Retinal pigment epithelial cell (primary cell): ENCODE measurements at regions not wholly inside any gene's neighbourhood (a gene's known extent, or its start where the extent isn't known, plus 50 kb on each side); places are given as distances from the start of the nearest gene placed in this dataset.

Experiments
- DNase-seq: peaks from one replicate; pipeline ENCODE4 v3.0.0-alpha.2; 2010; ENCODE audit warnings: low read depth
- H3K4me3 ChIP-seq: 2 replicates; pipeline ENCODE4 v1.5.1; 2011; ENCODE audit warnings: mild to moderate bottlenecking, low read length, control low read depth, moderate library complexity
- TF ChIP-seq, protein P1 (sequence below): conservative IDR thresholded peaks from 2 replicates; pipeline ENCODE4 v1.5.1; 2011; ENCODE audit warnings: low read depth, low read length, control low read depth, inconsistent platforms

DNA sequence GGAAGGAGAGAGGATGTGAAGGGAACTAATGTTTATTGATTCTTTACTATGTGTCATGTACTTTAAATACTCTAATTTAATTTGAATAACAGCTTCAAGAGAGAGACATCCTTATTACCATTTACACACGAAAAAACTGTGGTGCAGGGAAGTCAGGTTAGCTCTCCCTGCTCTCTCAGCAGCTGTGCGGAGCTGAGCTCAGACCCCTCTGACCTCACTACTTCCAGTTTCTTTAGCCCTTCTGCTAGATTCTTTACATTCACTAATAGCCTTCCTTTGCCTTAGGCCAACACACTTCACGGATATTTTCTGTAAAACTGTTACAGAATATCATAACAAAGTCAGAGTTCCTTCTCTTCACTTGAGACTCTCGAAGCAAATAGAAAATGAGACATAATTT is 131.3 kb upstream of the ARRDC3 start:
- no peak overlapping the region for H3K4me3 ChIP-seq
- no peak for DNase-seq
- TF ChIP-seq, protein P1, sequence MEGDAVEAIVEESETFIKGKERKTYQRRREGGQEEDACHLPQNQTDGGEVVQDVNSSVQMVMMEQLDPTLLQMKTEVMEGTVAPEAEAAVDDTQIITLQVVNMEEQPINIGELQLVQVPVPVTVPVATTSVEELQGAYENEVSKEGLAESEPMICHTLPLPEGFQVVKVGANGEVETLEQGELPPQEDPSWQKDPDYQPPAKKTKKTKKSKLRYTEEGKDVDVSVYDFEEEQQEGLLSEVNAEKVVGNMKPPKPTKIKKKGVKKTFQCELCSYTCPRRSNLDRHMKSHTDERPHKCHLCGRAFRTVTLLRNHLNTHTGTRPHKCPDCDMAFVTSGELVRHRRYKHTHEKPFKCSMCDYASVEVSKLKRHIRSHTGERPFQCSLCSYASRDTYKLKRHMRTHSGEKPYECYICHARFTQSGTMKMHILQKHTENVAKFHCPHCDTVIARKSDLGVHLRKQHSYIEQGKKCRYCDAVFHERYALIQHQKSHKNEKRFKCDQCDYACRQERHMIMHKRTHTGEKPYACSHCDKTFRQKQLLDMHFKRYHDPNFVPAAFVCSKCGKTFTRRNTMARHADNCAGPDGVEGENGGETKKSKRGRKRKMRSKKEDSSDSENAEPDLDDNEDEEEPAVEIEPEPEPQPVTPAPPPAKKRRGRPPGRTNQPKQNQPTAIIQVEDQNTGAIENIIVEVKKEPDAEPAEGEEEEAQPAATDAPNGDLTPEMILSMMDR: no peak

DNA sequence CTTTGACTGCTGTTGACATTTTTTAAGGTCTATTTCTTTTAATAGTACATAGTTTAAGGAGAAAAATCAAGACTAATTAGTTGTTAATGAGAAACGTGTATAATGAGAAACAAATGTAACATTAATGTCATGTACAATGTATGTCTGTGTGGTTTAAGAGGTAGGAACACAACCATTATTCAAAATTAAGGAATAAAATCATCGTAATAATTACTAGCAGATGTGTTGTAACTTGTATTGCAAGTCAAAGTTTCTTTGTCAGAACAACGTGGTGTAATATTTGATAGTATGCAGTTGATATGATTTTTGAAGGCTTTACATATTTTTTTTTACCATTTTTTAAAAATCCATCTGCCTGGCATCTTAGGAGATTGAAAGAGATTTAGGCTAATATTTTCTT is 120.2 kb upstream of the ARRDC3 start:
- no peak for DNase-seq
- H3K4me3 ChIP-seq: no peak overlapping the region
- TF ChIP-seq, protein P1: no peak

DNA sequence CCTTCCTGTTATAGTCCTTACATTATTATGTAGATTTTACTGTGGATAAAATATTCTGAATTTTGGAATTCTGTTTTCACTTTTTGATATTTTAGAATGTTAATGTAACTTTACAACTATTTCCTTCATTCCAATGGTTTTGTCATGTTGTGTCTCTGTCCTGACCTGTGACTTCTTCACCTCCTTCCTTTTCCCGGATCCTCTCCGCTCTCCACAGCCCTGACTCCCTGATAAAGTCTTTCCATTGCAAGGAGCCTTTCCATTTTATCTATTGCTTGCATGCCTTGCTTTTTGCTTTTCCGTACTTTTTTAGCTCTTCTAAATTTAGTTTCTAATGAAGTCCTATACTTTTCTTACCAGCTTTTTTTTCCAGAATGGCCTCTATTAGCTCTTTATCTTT is 117.6 kb upstream of the ARRDC3 start:
- TF ChIP-seq, protein P1: no peak
- no peak overlapping the region for H3K4me3 ChIP-seq
- no peak for DNase-seq

DNA sequence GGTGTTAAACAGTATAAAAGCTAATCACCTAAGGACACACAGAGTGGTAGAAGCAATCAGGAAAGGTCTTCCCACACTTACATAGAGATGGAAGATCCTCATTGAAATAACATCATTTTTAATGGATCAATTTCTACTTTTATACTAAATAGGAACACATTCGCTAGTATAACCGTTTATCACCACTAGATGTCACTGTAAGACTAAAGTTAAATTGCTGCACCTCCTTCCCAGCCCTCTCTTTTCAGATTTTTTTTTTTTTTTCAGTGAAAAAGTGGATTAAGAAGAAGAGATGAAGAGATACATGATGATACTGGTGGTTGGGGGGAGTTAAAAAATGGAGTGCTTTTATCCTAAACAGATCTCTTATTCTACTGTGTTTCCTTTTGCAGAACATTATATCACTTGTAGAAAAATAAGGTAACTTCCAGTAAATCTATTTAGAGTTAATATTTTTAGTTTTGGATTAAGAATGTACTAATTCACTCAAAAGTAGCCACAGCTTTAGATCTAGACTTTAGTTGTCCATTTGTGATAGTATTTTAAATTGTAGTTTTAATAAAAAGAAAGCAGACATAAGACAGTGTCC is 116.9 kb upstream of the ARRDC3 start:
- no peak overlapping the region for H3K4me3 ChIP-seq
- TF ChIP-seq, protein P1: peak; percentile 56
- peak; percentile 16 for DNase-seq

DNA sequence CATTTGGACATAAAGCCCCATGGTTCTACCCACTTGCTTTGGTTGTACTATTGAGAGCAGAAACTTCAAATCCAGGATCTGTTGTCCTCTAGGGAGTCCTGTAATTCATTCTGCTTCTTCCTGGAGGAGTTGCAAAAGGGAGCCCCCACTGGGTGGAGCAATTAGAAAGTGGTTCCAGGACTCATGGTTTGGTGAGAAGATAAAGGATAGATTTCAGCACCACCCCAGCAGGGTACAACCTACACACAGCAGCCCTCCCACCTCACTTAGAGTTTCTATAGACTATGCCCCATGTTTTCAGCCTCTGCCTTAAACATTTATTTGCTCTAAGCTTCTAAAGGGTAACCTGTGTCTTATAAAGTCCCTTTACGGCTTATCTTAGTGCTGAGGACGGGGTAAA is 112.6 kb upstream of the ARRDC3 start:
- no peak overlapping the region for H3K4me3 ChIP-seq
- DNase-seq: no peak
- TF ChIP-seq, protein P1: no peak

DNA sequence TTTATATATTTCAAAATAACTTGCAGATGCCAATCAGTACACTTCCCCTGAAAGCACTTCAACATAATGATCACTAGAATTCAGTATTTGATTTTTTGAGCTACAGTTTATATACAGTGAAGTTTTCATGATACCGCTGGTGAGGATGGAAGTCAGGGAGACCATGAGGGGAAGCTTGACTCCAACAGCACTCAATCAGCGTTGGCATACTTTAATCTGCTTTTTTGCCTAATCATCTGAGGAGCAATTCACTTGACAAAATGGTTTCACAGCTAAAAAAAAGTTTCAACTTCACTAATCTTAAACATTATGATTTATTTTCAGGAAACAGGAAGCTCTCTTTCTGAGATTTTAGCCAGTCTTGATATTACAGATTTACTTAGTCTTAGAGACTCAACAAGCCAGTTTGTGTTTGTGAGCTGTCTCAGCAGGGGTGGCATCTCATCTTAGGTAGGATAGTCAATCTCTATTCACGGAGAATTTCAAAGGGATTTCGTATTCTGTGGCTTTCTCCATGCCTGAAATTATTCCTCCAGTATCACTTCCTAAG is 111.4 kb upstream of the ARRDC3 start:
- TF ChIP-seq, protein P1: no peak
- H3K4me3 ChIP-seq: no peak overlapping the region
- no peak for DNase-seq

DNA sequence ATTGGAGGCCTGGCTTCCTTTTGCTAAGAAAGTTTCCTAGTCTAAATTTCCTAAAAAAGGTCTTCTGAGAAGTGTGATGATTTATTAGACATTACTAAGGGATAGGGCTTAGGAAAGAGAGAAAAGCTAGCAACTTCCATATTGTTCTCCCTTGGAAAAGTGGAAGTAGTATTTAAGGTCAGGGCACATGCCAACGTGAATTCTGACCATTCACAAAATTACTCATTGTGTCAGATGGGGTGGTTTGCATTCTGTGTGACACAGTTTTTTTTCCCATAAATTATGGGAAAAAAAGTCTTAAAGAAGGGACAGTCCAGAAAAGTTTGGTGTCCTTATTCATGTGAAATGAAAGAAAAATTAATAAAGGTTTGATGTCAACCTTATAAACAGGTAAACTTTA is 110.0 kb upstream of the ARRDC3 start:
- no peak for DNase-seq
- TF ChIP-seq, protein P1: no peak
- no peak overlapping the region for H3K4me3 ChIP-seq
